ENCODE measurements at regions not wholly inside any gene's neighbourhood (a gene's known extent, or its start where the extent isn't known, plus 50 kb on each side); places are given as distances from the start of the nearest gene placed in this dataset.

- Histone ChIP-seq H3K27me3 (ENCODE audit: insufficient read depth, poor library complexity, severe bottlenecking) (no peaks in the 10 kb centered on the region), H3K9me3 (ENCODE audit: severe bottlenecking) (peaks cover 8% of the 10 kb centered on the region), H3K4me1 (ENCODE audit: insufficient read depth, poor library complexity, severe bottlenecking) (no peaks in the 10 kb centered on the region), H3K4me3 (ENCODE audit: severe bottlenecking) (no peak overlapping the region), H3K36me3 (ENCODE audit: low read depth) (no peaks in the 10 kb centered on the region; the same call in 1 of the 2 replicates), H3K27ac (ENCODE audit: poor library complexity, severe bottlenecking) (no peak overlapping the region)
- ATAC-seq (ENCODE audit: low read depth) (no peak), DNase-seq (ENCODE audit: low spot score) (no peak)
- no peak for TF ChIP-seq CTCF (IDR thresholded peaks at IDR 0.05; ENCODE audit: poor library complexity, severe bottlenecking)
These were observed 665.4 kb downstream of the METTL15 start for GRCh38 chr11:28773606-28774005.

GRCh38 chr11:28770806-28771205 lies 662.6 kb downstream of the METTL15 start:
- no peak for TF ChIP-seq CTCF (IDR thresholded peaks at IDR 0.05; ENCODE audit: poor library complexity, severe bottlenecking)
- Histone ChIP-seq H3K27me3 (ENCODE audit: insufficient read depth, poor library complexity, severe bottlenecking) (no peaks in the 10 kb centered on the region), H3K4me3 (ENCODE audit: severe bottlenecking) (no peak overlapping the region), H3K27ac (ENCODE audit: poor library complexity, severe bottlenecking) (no peak overlapping the region), H3K4me1 (ENCODE audit: insufficient read depth, poor library complexity, severe bottlenecking) (peaks cover 7% of the 10 kb centered on the region), H3K9me3 (ENCODE audit: severe bottlenecking) (peaks cover 8% of the 10 kb centered on the region), H3K36me3 (ENCODE audit: low read depth) (no peaks in the 10 kb centered on the region; the same call in 1 of the 2 replicates)
- DNase-seq (ENCODE audit: low spot score) (no peak), ATAC-seq (ENCODE audit: low read depth) (no peak)

- Histone ChIP-seq H3K27ac (ENCODE audit: poor library complexity, severe bottlenecking) (peak overlapping the region; percentile 11), H3K4me1 (ENCODE audit: insufficient read depth, poor library complexity, severe bottlenecking) (peaks cover 10% of the 10 kb centered on the region), H3K27me3 (ENCODE audit: insufficient read depth, poor library complexity, severe bottlenecking) (no peaks in the 10 kb centered on the region), H3K4me3 (ENCODE audit: severe bottlenecking) (no peak overlapping the region), H3K36me3 (ENCODE audit: low read depth) (no peaks in the 10 kb centered on the region; the same call in 1 of the 2 replicates), H3K9me3 (ENCODE audit: severe bottlenecking) (peaks cover 4% of the 10 kb centered on the region)
- ATAC-seq (ENCODE audit: low read depth) (peak; percentile 42; the same call in 1 of the 3 replicates), DNase-seq (ENCODE audit: low spot score) (no peak)
- no peak for TF ChIP-seq CTCF (IDR thresholded peaks at IDR 0.05; ENCODE audit: poor library complexity, severe bottlenecking)
These were observed 659.4 kb downstream of the METTL15 start for GRCh38 chr11:28767574-28767973.

- DNase-seq (ENCODE audit: low spot score) (no peak), ATAC-seq (ENCODE audit: low read depth) (no peak)
- Histone ChIP-seq H3K4me1 (ENCODE audit: insufficient read depth, poor library complexity, severe bottlenecking) (peaks cover 39% of the 10 kb centered on the region), H3K27ac (ENCODE audit: poor library complexity, severe bottlenecking) (no peak overlapping the region), H3K4me3 (ENCODE audit: severe bottlenecking) (no peak overlapping the region), H3K36me3 (ENCODE audit: low read depth) (no peaks in the 10 kb centered on the region; the same call in 1 of the 2 replicates), H3K27me3 (ENCODE audit: insufficient read depth, poor library complexity, severe bottlenecking) (no peaks in the 10 kb centered on the region), H3K9me3 (ENCODE audit: severe bottlenecking) (no peaks in the 10 kb centered on the region)
- TF ChIP-seq CTCF (IDR thresholded peaks at IDR 0.05; ENCODE audit: poor library complexity, severe bottlenecking): no peak
These were observed 655.7 kb downstream of the METTL15 start for GRCh38 chr11:28763876-28764275.

GRCh38 chr11:28763151-28763550 lies 655.0 kb downstream of the METTL15 start:
- no peak overlapping the region for H3K4me3 ChIP-seq (ENCODE audit: severe bottlenecking)
- H3K9me3 ChIP-seq (ENCODE audit: severe bottlenecking): no peaks in the 10 kb centered on the region
- H3K4me1 ChIP-seq (ENCODE audit: insufficient read depth, poor library complexity, severe bottlenecking): peaks cover 45% of the 10 kb centered on the region
- H3K27me3 ChIP-seq (ENCODE audit: insufficient read depth, poor library complexity, severe bottlenecking): no peaks in the 10 kb centered on the region
- no peak for DNase-seq (ENCODE audit: low spot score)
- ATAC-seq (ENCODE audit: low read depth): no peak
- H3K36me3 ChIP-seq (ENCODE audit: low read depth): no peaks in the 10 kb centered on the region
- no peak for TF ChIP-seq CTCF (IDR thresholded peaks at IDR 0.05; ENCODE audit: poor library complexity, severe bottlenecking)
- H3K27ac ChIP-seq (ENCODE audit: poor library complexity, severe bottlenecking): no peak overlapping the region

Measured in RWPE2 (cell line).